ENCODE measurements at regions not wholly inside any gene's neighbourhood (a gene's known extent, or its start where the extent isn't known, plus 50 kb on each side); places are given as distances from the start of the nearest gene placed in this dataset.

DNA sequence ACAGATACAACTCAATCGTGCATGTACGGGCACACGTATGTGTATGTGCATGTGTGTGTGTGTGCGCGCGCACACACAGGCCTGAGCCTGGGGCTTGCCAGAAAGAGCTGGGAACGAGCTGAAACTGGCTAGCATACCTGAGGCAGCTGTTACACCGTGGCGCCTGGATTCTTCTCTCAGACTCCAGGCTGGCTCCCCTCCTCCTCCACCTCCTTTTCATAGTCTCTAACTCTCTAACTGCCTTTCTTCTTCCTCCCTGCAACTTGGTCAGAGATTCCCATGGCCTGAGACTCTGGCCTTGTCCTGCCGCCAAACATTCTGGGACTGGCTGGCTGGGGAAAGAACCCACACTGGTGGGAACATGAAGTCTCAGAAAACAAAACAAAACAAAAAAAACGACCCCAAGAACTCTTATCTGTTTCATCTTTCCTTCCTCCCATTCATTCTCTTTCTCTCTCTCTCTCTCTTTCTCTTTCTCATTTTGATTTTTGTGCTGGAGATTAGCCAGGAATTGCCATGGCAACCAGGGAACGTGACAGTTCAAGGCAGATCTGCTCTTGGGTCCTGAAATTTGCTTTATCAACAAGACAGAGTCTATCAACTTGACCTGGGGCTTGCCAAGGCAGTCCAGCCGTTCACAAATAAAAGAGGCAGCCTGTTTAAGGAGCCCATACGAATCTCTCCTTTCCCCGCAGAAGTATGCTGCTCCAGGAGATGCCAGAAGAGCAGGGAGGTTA lies 76.8 kb upstream of the SEM1 start:
- Histone ChIP-seq H3K4me3 (no peak overlapping the region), H3K4me1 (no peaks in the 10 kb centered on the region), H3K27me3 (no peaks in the 10 kb centered on the region), H3K9me3 (no peaks in the 10 kb centered on the region), H3K36me3 (no peaks in the 10 kb centered on the region), H3K27ac (no peak overlapping the region)
- WGBS, 2 donors (ENCODE audit: low coverage in 1 of 2), result 38 to 60% methylated on average over 5 to 15 of the region's 15 CpGs
- no peak for DNase-seq
- in situ Hi-C loops (cut with MboI; ENCODE audit: low pct_ligation_motif_present in 1 of 4, low pct_unique_long_range_greater_than_20kb in 1 of 4, low sequenced_read_pairs in 3 of 4) (no loop called here), intact Hi-C loops (cut with DNase I; ENCODE audit: low total_unique reads) (no loop called here)
- TF ChIP-seq POLR2A (IDR thresholded peaks at IDR 0.05) (no peak), EP300 (IDR thresholded peaks at IDR 0.05; ENCODE audit: low read depth) (no peak), POLR2AphosphoS5 (IDR thresholded peaks at IDR 0.05) (no peak)
- TF ChIP-seq, protein P1, sequence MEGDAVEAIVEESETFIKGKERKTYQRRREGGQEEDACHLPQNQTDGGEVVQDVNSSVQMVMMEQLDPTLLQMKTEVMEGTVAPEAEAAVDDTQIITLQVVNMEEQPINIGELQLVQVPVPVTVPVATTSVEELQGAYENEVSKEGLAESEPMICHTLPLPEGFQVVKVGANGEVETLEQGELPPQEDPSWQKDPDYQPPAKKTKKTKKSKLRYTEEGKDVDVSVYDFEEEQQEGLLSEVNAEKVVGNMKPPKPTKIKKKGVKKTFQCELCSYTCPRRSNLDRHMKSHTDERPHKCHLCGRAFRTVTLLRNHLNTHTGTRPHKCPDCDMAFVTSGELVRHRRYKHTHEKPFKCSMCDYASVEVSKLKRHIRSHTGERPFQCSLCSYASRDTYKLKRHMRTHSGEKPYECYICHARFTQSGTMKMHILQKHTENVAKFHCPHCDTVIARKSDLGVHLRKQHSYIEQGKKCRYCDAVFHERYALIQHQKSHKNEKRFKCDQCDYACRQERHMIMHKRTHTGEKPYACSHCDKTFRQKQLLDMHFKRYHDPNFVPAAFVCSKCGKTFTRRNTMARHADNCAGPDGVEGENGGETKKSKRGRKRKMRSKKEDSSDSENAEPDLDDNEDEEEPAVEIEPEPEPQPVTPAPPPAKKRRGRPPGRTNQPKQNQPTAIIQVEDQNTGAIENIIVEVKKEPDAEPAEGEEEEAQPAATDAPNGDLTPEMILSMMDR (IDR thresholded peaks at IDR 0.05), result no peak

GRCh38 chr7:96786998-96787395 lies 77.4 kb upstream of the SEM1 start:
- in situ Hi-C loops (cut with MboI; ENCODE audit: low pct_ligation_motif_present in 1 of 4, low pct_unique_long_range_greater_than_20kb in 1 of 4, low sequenced_read_pairs in 3 of 4), result no loop called here
- Histone ChIP-seq H3K36me3 (no peaks in the 10 kb centered on the region), H3K27me3 (no peaks in the 10 kb centered on the region), H3K9me3 (no peaks in the 10 kb centered on the region), H3K27ac (no peak overlapping the region), H3K4me3 (no peak overlapping the region), H3K4me1 (no peaks in the 10 kb centered on the region)
- no peak for DNase-seq
- intact Hi-C loops (cut with DNase I; ENCODE audit: low total_unique reads), result no loop called here
- TF ChIP-seq POLR2A (IDR thresholded peaks at IDR 0.05), result no peak
- TF ChIP-seq, protein P1 (IDR thresholded peaks at IDR 0.05), result no peak
- no peak for TF ChIP-seq POLR2AphosphoS5 (IDR thresholded peaks at IDR 0.05)
- TF ChIP-seq EP300 (IDR thresholded peaks at IDR 0.05; ENCODE audit: low read depth), result no peak

GRCh38 chr7:96789914-96790313 lies 80.3 kb upstream of the SEM1 start:
- Histone ChIP-seq H3K4me1 (no peaks in the 10 kb centered on the region), H3K4me3 (no peak overlapping the region), H3K36me3 (no peaks in the 10 kb centered on the region), H3K27ac (no peak overlapping the region), H3K9me3 (no peaks in the 10 kb centered on the region), H3K27me3 (no peaks in the 10 kb centered on the region)
- in situ Hi-C loops (cut with MboI; ENCODE audit: low pct_ligation_motif_present in 1 of 4, low pct_unique_long_range_greater_than_20kb in 1 of 4, low sequenced_read_pairs in 3 of 4), result no loop called here
- intact Hi-C loops (cut with DNase I; ENCODE audit: low total_unique reads), result no loop called here
- no peak for DNase-seq
- TF ChIP-seq POLR2AphosphoS5 (IDR thresholded peaks at IDR 0.05), result no peak
- no peak for TF ChIP-seq POLR2A (IDR thresholded peaks at IDR 0.05)
- TF ChIP-seq, protein P1 (IDR thresholded peaks at IDR 0.05), result no peak
- TF ChIP-seq EP300 (IDR thresholded peaks at IDR 0.05; ENCODE audit: low read depth), result no peak

DNA sequence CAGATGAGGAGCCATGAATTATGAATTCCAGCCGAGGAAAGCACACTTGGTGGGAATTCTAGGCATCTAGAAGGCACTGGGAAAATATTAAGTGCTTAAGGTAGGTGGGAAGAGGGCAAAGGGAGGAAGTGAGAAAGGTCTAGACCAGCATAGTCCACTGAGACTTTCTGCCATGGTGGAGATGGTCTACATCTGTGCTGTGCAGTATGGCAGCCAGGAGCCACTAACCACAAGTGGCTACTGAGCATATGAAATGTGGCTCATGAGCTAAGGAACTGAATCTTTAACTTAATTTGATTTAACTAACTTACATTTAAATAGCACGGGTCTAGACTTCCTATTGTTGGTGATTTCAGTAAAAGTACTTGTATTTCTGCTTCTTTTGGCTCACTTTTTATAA lies 82.5 kb upstream of the SEM1 start:
- no peak overlapping the region for H3K27ac ChIP-seq
- DNase-seq, result no peak
- H3K36me3 ChIP-seq, result no peaks in the 10 kb centered on the region
- intact Hi-C loops (cut with DNase I; ENCODE audit: low total_unique reads) (no loop called here), in situ Hi-C loops (cut with MboI; ENCODE audit: low pct_ligation_motif_present in 1 of 4, low pct_unique_long_range_greater_than_20kb in 1 of 4, low sequenced_read_pairs in 3 of 4) (no loop called here)
- 33 to 66% methylated on average over 1 to 2 of the region's 2 CpGs for WGBS, 2 donors (ENCODE audit: low coverage in 1 of 2)
- no peak overlapping the region for H3K4me3 ChIP-seq
- no peaks in the 10 kb centered on the region for H3K9me3 ChIP-seq
- TF ChIP-seq POLR2AphosphoS5 (IDR thresholded peaks at IDR 0.05), result no peak
- H3K4me1 ChIP-seq, result no peaks in the 10 kb centered on the region
- H3K27me3 ChIP-seq, result no peaks in the 10 kb centered on the region

DNA sequence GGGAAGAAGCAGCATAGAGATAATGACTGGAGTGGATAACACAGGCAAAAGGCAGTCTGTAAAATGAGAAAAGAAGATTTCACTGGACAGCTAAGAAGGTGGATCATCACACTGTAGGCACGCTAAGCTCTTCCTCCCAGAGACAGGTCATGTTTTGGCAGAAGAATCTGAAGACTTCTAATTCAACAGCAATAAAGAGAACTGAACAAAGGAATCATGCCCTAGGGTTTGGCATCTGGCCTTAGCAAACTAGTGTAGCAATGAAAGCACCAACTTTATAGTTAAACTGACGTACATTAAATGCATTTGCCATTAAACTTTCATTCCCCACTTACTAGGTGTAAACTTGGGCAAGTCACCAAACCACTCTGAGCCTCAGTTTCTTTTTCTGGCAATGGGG lies 84.4 kb upstream of the SEM1 start:
- no peaks in the 10 kb centered on the region for H3K4me1 ChIP-seq
- no peaks in the 10 kb centered on the region for H3K36me3 ChIP-seq
- no peak overlapping the region for H3K27ac ChIP-seq
- in situ Hi-C loops (cut with MboI; ENCODE audit: low pct_ligation_motif_present in 1 of 4, low pct_unique_long_range_greater_than_20kb in 1 of 4, low sequenced_read_pairs in 3 of 4), result no loop called here
- WGBS, 2 donors (ENCODE audit: low coverage in 1 of 2), result 66 to 75% methylated on average over 1 to 2 of the region's 2 CpGs
- intact Hi-C loops (cut with DNase I; ENCODE audit: low total_unique reads), result no loop called here
- H3K9me3 ChIP-seq, result no peaks in the 10 kb centered on the region
- no peak overlapping the region for H3K4me3 ChIP-seq
- DNase-seq, result no peak
- TF ChIP-seq, protein P1 (IDR thresholded peaks at IDR 0.05), result no peak
- TF ChIP-seq EP300 (IDR thresholded peaks at IDR 0.05; ENCODE audit: low read depth) (no peak), POLR2A (IDR thresholded peaks at IDR 0.05) (no peak), POLR2AphosphoS5 (IDR thresholded peaks at IDR 0.05) (no peak)
- no peaks in the 10 kb centered on the region for H3K27me3 ChIP-seq

Measured in transverse colon (tissue), 4 donors.